OCI-LY1 (cell line): ENCODE measurements at regions not wholly inside any gene's neighbourhood (a gene's known extent, or its start where the extent isn't known, plus 50 kb on each side); places are given as distances from the start of the nearest gene placed in this dataset.

Experiments used
- CTCF ChIP-seq: fragments of 200-600 bp; sonication (generic), shearing (Covaris generic); IDR thresholded peaks from 2 replicates; pipeline ENCODE4 v1.5.1; 2017; ENCODE audit warnings: mild to moderate bottlenecking, antibody characterized with exemption, low read length, moderate library complexity, mixed read lengths
- EZH2 ChIP-seq: fragments of 200-600 bp; sonication (generic), shearing (Covaris generic); IDR thresholded peaks from 2 replicates; pipeline ENCODE4 v1.8.0; 2017; ENCODE audit warnings: borderline replicate concordance, mixed run types, mild to moderate bottlenecking, antibody characterized with exemption, low read length, moderate library complexity, mixed read lengths

GRCh38 chr17:45668316-45668715, 115.8 kb upstream of the CRHR1 start:
- TF ChIP-seq CTCF (no peak), EZH2 (no peak)
